ENCODE measurements at regions not wholly inside any gene's neighbourhood (a gene's known extent, or its start where the extent isn't known, plus 50 kb on each side); places are given as distances from the start of the nearest gene placed in this dataset.

- TF ChIP-seq ZNF274 (IDR thresholded peaks at IDR 0.05; ENCODE audit: low read depth, low read length) (no peak), SUZ12 (IDR thresholded peaks at IDR 0.05; ENCODE audit: extremely low read depth, insufficient read depth, insufficient read length) (no peak)
Measured at GRCh38 chr10:36033808-36034207, 391.7 kb upstream of the FZD8 start.

Measured in NT2/D1 (cell line).